ENCODE measurements at regions not wholly inside any gene's neighbourhood (a gene's known extent, or its start where the extent isn't known, plus 50 kb on each side); places are given as distances from the start of the nearest gene placed in this dataset.
"Not testable (repeated sequence)": the region's sequence is repeated elsewhere in the genome, so short reads cannot be mapped to it uniquely, and the experiment has no call there.

DNA sequence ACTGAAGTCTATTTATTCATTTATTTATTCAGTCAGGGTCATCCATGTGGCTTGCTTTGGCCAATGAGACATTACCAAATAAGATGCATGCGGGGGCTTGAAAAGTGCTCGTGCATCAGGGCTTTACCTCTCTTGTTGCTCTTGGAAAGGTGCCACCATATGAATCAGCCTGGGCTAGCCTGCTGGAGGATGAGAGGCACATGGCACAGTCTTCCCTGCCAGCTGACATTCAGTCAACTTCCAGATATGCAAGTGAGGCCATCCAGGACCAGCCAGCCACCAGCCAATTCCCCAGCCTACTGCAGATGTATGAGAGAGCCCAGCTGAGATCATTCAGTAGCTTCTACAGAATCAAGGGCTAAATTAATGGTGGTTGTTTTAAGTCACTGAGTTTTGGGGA lies 105.2 kb upstream of the RPH3A start:
- Histone ChIP-seq H3K27ac (ENCODE audit: low read length, poor library complexity, severe bottlenecking) (no peak overlapping the region), H4K91ac (ENCODE audit: low read length) (no peak overlapping the region), H3K23ac (ENCODE audit: low read length in 2 of 2) (no peak overlapping the region), H3K79me1 (replicated peaks; ENCODE audit: low read length, poor library complexity, severe bottlenecking) (no peaks in the 10 kb centered on the region), H3K14ac (ENCODE audit: low read length in 2 of 2) (no peak overlapping the region), H3K18ac (ENCODE audit: low read depth in 1 of 2, low read length in 2 of 2) (no peak overlapping the region), H4K8ac (ENCODE audit: low read length) (no peak overlapping the region), H3K4ac (ENCODE audit: low read depth in 1 of 2, low read length in 2 of 2) (no peak overlapping the region), H3K4me1 (ENCODE audit: control insufficient read depth, insufficient read depth, low read depth, low read length) (no peaks in the 10 kb centered on the region), H3K36me3 (ENCODE audit: control insufficient read depth in 1 of 2, insufficient read depth in 2 of 2, low read depth in 1 of 2, low read length in 2 of 2) (no peaks in the 10 kb centered on the region), H3K4me3 (ENCODE audit: insufficient read depth in 1 of 2, low read depth in 1 of 2, low read length in 2 of 2) (no peak overlapping the region), H3K9ac (ENCODE audit: low read length) (no peak overlapping the region), H2BK120ac (ENCODE audit: low read depth, low read length) (no peak overlapping the region), H2AK5ac (ENCODE audit: low read length, severe bottlenecking) (no peak overlapping the region), H3K9me3 (ENCODE audit: control insufficient read depth, low read length) (no peaks in the 10 kb centered on the region), H2BK12ac (ENCODE audit: low read length in 2 of 2) (no peak overlapping the region), H3K4me2 (ENCODE audit: low read length, poor library complexity, severe bottlenecking) (no peak overlapping the region), H2BK5ac (ENCODE audit: low read depth, low read length, poor library complexity, severe bottlenecking) (no peak overlapping the region), H2AFZ (ENCODE audit: low read depth, low read length) (no peak overlapping the region), H2BK15ac (ENCODE audit: low read depth, poor library complexity, severe bottlenecking) (no peak overlapping the region), H3K27me3 (ENCODE audit: control insufficient read depth in 1 of 2, insufficient read depth in 1 of 2, low read length in 2 of 2) (peaks cover 0 to 7% of the 10 kb centered on the region in 2 experiments)
- DNase-seq, result no peak
- WGBS, result 75% methylated on average over 2 of the region's 2 CpGs

DNA sequence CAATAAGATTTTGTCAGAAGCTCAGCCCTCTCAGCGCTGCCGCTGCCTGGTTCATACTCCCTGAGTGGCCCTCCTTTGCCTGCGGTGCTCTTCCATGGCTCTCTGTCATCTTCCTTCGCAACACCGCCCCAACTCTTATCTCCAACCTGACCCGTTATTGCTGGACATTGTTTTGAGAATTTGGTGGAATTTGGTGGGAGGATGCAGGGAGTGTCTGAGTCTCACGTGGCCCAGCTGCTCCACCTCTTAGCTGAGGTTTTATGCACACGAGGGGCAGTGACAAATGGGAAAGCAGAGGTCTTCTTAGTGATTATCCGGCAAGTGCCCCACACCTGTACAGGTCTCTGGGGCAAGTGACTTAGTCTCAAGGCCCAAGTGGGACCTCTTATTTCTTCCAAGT lies 97.5 kb upstream of the RPH3A start:
- H2BK5ac ChIP-seq (ENCODE audit: low read depth, low read length, poor library complexity, severe bottlenecking), result no peak overlapping the region
- no peak overlapping the region for H2AFZ ChIP-seq (ENCODE audit: low read depth, low read length)
- no peak overlapping the region for H3K14ac ChIP-seq (ENCODE audit: low read length in 2 of 2)
- H3K23ac ChIP-seq (ENCODE audit: low read length in 2 of 2), result no peak overlapping the region
- no peak overlapping the region for H3K4me2 ChIP-seq (ENCODE audit: low read length, poor library complexity, severe bottlenecking)
- no peak overlapping the region for H3K9ac ChIP-seq (ENCODE audit: low read length)
- no peak for DNase-seq
- H4K8ac ChIP-seq (ENCODE audit: low read length), result no peak overlapping the region
- no peak overlapping the region for H2BK12ac ChIP-seq (ENCODE audit: low read length in 2 of 2)
- peaks cover 5% of the 10 kb centered on the region for H3K9me3 ChIP-seq (ENCODE audit: control insufficient read depth, low read length)
- H3K18ac ChIP-seq (ENCODE audit: low read depth in 1 of 2, low read length in 2 of 2), result no peak overlapping the region
- no peak overlapping the region for H3K4ac ChIP-seq (ENCODE audit: low read depth in 1 of 2, low read length in 2 of 2)
- H2BK120ac ChIP-seq (ENCODE audit: low read depth, low read length), result no peak overlapping the region
- no peaks in the 10 kb centered on the region for H3K4me1 ChIP-seq (ENCODE audit: control insufficient read depth, insufficient read depth, low read depth, low read length)
- H2AK5ac ChIP-seq (ENCODE audit: low read length, severe bottlenecking), result no peak overlapping the region
- WGBS, result 77% methylated on average over 7 of the region's 9 CpGs
- no peak overlapping the region for H4K91ac ChIP-seq (ENCODE audit: low read length)
- no peaks in the 10 kb centered on the region for H3K36me3 ChIP-seq (ENCODE audit: control insufficient read depth in 1 of 2, insufficient read depth in 2 of 2, low read depth in 1 of 2, low read length in 2 of 2)
- no peaks in the 10 kb centered on the region for H3K79me1 ChIP-seq (replicated peaks; ENCODE audit: low read length, poor library complexity, severe bottlenecking)
- H3K27me3 ChIP-seq (ENCODE audit: control insufficient read depth in 1 of 2, insufficient read depth in 1 of 2, low read length in 2 of 2), result peaks cover 4 to 5% of the 10 kb centered on the region in 2 experiments
- H3K4me3 ChIP-seq (ENCODE audit: insufficient read depth in 1 of 2, low read depth in 1 of 2, low read length in 2 of 2), result no peak overlapping the region
- no peak overlapping the region for H3K27ac ChIP-seq (ENCODE audit: low read length, poor library complexity, severe bottlenecking)
- no peak overlapping the region for H2BK15ac ChIP-seq (ENCODE audit: low read depth, poor library complexity, severe bottlenecking)

GRCh38 chr12:112697441-112697840 lies 94.1 kb upstream of the RPH3A start:
- not testable (repeated sequence) for H3K9ac ChIP-seq (ENCODE audit: low read length); H2AK5ac ChIP-seq (ENCODE audit: low read length, severe bottlenecking)

DNA sequence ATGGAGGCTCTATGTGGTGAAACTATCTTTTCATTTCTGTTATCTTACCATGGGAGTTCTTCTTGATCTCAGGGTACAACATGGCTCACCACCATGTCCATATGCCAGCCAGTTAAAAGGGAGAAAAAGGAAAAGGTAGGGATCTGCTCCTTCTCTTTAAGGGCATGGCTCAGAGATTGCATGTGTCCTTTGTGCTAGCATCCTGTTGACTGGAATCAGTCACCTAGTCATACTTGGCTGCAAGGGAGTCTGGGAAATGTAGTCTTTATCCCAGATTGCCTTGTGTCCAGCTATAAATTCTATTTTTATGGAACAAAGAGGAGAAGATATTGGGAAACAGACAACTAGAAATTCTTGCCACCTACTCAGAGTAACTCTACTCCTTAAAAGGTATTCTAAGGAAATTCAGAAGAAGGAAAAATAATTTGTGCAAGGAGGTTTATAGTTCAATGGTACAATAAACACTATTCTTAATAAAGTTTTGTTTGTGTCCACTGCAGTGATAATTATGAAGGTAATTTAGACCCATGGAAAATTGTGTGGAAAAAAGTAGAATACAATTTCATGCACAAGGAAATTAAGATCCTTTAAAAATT lies 86.4 kb upstream of the RPH3A start:
- Histone ChIP-seq H2BK120ac (ENCODE audit: low read depth, low read length) (no peak overlapping the region), H3K27me3 (ENCODE audit: control insufficient read depth in 1 of 2, insufficient read depth in 1 of 2, low read length in 2 of 2) (peaks cover 0 to 8% of the 10 kb centered on the region in 2 experiments), H3K36me3 (ENCODE audit: control insufficient read depth in 1 of 2, insufficient read depth in 2 of 2, low read depth in 1 of 2, low read length in 2 of 2) (no peaks in the 10 kb centered on the region), H3K9me3 (ENCODE audit: control insufficient read depth, low read length) (no peaks in the 10 kb centered on the region), H4K91ac (ENCODE audit: low read length) (no peak overlapping the region), H3K9ac (ENCODE audit: low read length) (no peak overlapping the region), H2AK5ac (ENCODE audit: low read length, severe bottlenecking) (no peak overlapping the region), H3K27ac (ENCODE audit: low read length, poor library complexity, severe bottlenecking) (no peak overlapping the region), H3K14ac (ENCODE audit: low read length in 2 of 2) (no peak overlapping the region), H2BK12ac (ENCODE audit: low read length in 2 of 2) (no peak overlapping the region), H3K4me3 (ENCODE audit: insufficient read depth in 1 of 2, low read depth in 1 of 2, low read length in 2 of 2) (no peak overlapping the region), H2AFZ (ENCODE audit: low read depth, low read length) (no peak overlapping the region), H3K79me1 (replicated peaks; ENCODE audit: low read length, poor library complexity, severe bottlenecking) (no peaks in the 10 kb centered on the region), H3K4me1 (ENCODE audit: control insufficient read depth, insufficient read depth, low read depth, low read length) (peaks cover 1% of the 10 kb centered on the region), H3K4me2 (ENCODE audit: low read length, poor library complexity, severe bottlenecking) (no peak overlapping the region), H3K23ac (ENCODE audit: low read length in 2 of 2) (no peak overlapping the region), H4K8ac (ENCODE audit: low read length) (no peak overlapping the region), H3K18ac (ENCODE audit: low read depth in 1 of 2, low read length in 2 of 2) (no peak overlapping the region), H2BK5ac (ENCODE audit: low read depth, low read length, poor library complexity, severe bottlenecking) (no peak overlapping the region), H2BK15ac (ENCODE audit: low read depth, poor library complexity, severe bottlenecking) (no peak overlapping the region), H3K4ac (ENCODE audit: low read depth in 1 of 2, low read length in 2 of 2) (no peak overlapping the region)
- no peak for DNase-seq

More at GRCh38 chr12:112697441-112697840, 94.1 kb upstream of the RPH3A start:
- not testable (repeated sequence) for H3K4me1 ChIP-seq (ENCODE audit: control insufficient read depth, insufficient read depth, low read depth, low read length); H4K91ac ChIP-seq (ENCODE audit: low read length); DNase-seq; H3K14ac ChIP-seq (ENCODE audit: low read length in 2 of 2); H2BK120ac ChIP-seq (ENCODE audit: low read depth, low read length); H3K9me3 ChIP-seq (ENCODE audit: control insufficient read depth, low read length); H4K8ac ChIP-seq (ENCODE audit: low read length); H3K79me1 ChIP-seq (replicated peaks; ENCODE audit: low read length, poor library complexity, severe bottlenecking); H2AFZ ChIP-seq (ENCODE audit: low read depth, low read length); H3K18ac ChIP-seq (ENCODE audit: low read depth in 1 of 2, low read length in 2 of 2); H3K36me3 ChIP-seq (ENCODE audit: control insufficient read depth in 1 of 2, insufficient read depth in 2 of 2, low read depth in 1 of 2, low read length in 2 of 2); H3K4me2 ChIP-seq (ENCODE audit: low read length, poor library complexity, severe bottlenecking); H3K4ac ChIP-seq (ENCODE audit: low read depth in 1 of 2, low read length in 2 of 2); H2BK5ac ChIP-seq (ENCODE audit: low read depth, low read length, poor library complexity, severe bottlenecking); H2BK12ac ChIP-seq (ENCODE audit: low read length in 2 of 2); H3K27ac ChIP-seq (ENCODE audit: low read length, poor library complexity, severe bottlenecking); H3K23ac ChIP-seq (ENCODE audit: low read length in 2 of 2); H2BK15ac ChIP-seq (ENCODE audit: low read depth, poor library complexity, severe bottlenecking); H3K4me3 ChIP-seq (ENCODE audit: insufficient read depth in 1 of 2, low read depth in 1 of 2, low read length in 2 of 2)
- WGBS, result 78% methylated on average over 7 of the region's 7 CpGs
- H3K27me3 ChIP-seq (ENCODE audit: control insufficient read depth in 1 of 2, insufficient read depth in 1 of 2, low read length in 2 of 2), result peaks cover 4 to 13% of the 10 kb centered on the region in 2 experiments

All from mesenchymal stem cell (in vitro differentiated cells and primary cell).